ENCODE measurements at regions not wholly inside any gene's neighbourhood (a gene's known extent, or its start where the extent isn't known, plus 50 kb on each side); places are given as distances from the start of the nearest gene placed in this dataset.
"Not testable (repeated sequence)": the region's sequence is repeated elsewhere in the genome, so short reads cannot be mapped to it uniquely, and the experiment has no call there.

DNA sequence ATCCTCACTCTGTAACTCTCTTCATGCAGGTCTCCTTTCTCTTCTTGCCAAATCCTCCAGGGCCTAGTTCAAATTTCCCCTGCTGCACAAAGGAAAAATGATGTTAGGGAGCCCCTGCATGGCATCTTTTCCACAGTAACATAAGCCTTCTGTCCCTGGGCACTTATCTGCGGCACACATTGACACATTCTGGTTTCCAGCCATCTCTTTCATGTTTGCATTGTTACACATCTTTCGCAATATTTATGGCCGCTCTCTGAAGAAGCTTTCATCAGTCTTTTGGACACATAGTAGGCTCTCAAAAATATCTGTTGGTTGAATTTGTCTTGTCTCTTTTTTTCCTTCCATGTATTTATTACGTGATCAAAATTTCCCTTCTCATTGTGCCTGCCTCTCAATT lies 1806.1 kb upstream of the PIK3C3 start:
- Mint-ChIP-seq H3K27ac (ENCODE audit: low read depth) (no peak overlapping the region), H3K36me3 (ENCODE audit: insufficient read depth) (no peaks in the 10 kb centered on the region), H3K4me1 (no peaks in the 10 kb centered on the region), H3K9me3 (peaks cover 6% of the 10 kb centered on the region), H3K27me3 (no peaks in the 10 kb centered on the region), H3K4me3 (no peak overlapping the region)
- ATAC-seq (replicated peaks; ENCODE audit: extremely low read depth, poor library complexity, severe bottlenecking) (no peak), DNase-seq (ENCODE audit: low spot score in 2 of 2) (no peak)

DNA sequence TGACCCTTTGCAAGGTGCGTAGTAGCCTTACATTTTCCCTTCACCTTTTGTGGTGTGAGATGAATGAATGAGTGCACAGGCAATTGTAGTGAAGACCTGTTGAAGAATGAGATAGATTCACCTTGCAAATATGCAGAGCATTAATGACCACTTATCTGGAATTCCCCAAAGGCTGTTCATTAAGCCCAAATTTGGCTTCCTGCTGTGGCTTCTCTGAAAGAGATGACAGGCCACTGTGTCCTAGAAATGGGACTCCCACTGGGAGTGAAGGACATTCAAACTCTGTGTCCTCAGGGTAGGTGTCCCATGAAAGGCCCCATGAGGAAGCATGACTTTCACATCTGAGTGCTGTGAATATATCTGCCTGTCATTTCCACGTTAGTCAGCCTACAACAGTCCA lies 1821.8 kb upstream of the PIK3C3 start:
- H3K36me3 Mint-ChIP-seq (ENCODE audit: insufficient read depth) = no peaks in the 10 kb centered on the region
- H3K4me1 Mint-ChIP-seq = no peaks in the 10 kb centered on the region
- no peak overlapping the region for H3K4me3 Mint-ChIP-seq
- no peak for DNase-seq (ENCODE audit: low spot score in 2 of 2)
- H3K9me3 Mint-ChIP-seq = peaks cover 6% of the 10 kb centered on the region
- no peak overlapping the region for H3K27ac Mint-ChIP-seq (ENCODE audit: low read depth)
- no peak for ATAC-seq (replicated peaks; ENCODE audit: extremely low read depth, poor library complexity, severe bottlenecking)
- H3K27me3 Mint-ChIP-seq = no peaks in the 10 kb centered on the region

DNA sequence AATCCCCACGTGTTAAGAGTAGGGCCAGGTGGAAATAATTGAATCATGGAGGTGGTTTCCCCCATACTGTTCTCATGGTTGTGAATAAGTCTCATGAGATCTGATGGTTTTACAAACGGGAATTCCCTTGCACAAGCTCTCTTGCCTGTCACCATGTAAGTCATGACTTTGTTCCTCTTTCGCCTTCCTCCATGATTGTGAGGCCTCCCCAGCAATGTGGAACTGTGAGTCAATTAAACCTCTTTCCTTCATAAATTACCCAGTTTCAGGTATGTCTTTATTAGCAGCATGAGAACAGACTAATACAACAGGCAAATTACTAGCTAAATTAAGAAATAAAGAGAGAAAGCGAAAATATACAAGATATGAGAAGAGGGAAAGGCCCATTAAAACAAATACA lies 1822.6 kb upstream of the PIK3C3 start:
- DNase-seq (ENCODE audit: low spot score in 2 of 2); ATAC-seq (replicated peaks; ENCODE audit: extremely low read depth, poor library complexity, severe bottlenecking); H3K4me1 Mint-ChIP-seq; H3K9me3 Mint-ChIP-seq; H3K4me3 Mint-ChIP-seq; H3K27me3 Mint-ChIP-seq; H3K36me3 Mint-ChIP-seq (ENCODE audit: insufficient read depth); H3K27ac Mint-ChIP-seq (ENCODE audit: low read depth): not testable (repeated sequence)

DNA sequence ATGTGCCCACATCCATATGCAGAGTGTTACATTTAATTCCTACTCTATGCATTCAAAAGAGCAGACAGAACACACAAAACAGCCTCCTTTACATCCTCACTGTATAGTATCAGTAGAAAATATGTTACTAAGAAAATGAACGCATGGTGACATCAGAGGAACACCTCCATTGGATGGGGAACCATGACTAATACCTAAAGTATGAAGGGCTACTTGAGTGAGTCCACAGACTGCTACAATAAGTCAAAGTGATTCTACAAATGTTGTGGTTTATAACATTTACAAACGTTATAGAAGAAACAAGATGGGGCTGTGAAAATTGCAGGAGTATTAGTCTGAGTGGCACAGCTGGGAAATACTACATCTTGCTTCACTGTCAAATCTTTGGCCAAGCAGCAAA lies 1830.9 kb upstream of the PIK3C3 start:
- peaks cover 23% of the 10 kb centered on the region for H3K9me3 Mint-ChIP-seq
- no peaks in the 10 kb centered on the region for H3K36me3 Mint-ChIP-seq (ENCODE audit: insufficient read depth)
- no peak overlapping the region for H3K27ac Mint-ChIP-seq (ENCODE audit: low read depth)
- H3K4me1 Mint-ChIP-seq = no peaks in the 10 kb centered on the region
- no peak overlapping the region for H3K4me3 Mint-ChIP-seq
- ATAC-seq (replicated peaks; ENCODE audit: extremely low read depth, poor library complexity, severe bottlenecking) (no peak), DNase-seq (ENCODE audit: low spot score in 2 of 2) (no peak)
- no peaks in the 10 kb centered on the region for H3K27me3 Mint-ChIP-seq

DNA sequence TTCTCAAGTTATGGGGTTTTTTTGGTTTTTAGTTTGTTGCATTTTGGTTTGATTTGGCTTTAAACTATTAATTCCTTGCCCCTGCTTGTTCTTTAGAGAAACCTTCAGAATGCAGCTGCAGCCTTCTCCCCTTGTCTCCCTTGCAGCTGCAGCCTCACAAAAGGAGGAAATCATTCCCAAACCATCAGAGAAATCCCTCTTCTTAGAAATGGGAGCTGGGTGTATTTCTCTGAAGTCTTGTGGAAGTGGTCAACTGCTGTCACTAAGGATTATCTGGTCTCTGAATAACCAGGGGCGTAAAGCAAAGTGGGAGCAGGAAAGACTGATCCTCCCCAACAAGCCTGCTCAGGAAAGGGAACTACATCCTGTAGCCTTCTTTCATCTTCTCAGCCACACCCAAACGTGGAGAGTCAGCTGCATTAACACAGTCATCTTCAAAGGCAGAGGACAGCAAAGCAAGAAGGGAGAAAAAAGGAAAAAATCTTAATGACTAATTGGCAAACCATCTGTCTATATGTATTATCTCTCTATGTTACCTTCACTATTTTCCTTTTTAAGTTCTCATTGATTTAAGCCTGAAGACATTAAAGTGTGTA lies 1834.1 kb upstream of the PIK3C3 start:
- H3K4me3 Mint-ChIP-seq = no peak overlapping the region
- ATAC-seq (replicated peaks; ENCODE audit: extremely low read depth, poor library complexity, severe bottlenecking) = no peak
- peaks cover 41% of the 10 kb centered on the region for H3K9me3 Mint-ChIP-seq
- no peak for DNase-seq (ENCODE audit: low spot score in 2 of 2)
- no peak overlapping the region for H3K27ac Mint-ChIP-seq (ENCODE audit: low read depth)
- H3K4me1 Mint-ChIP-seq = no peaks in the 10 kb centered on the region
- H3K36me3 Mint-ChIP-seq (ENCODE audit: insufficient read depth) = no peaks in the 10 kb centered on the region
- H3K27me3 Mint-ChIP-seq = no peaks in the 10 kb centered on the region

DNA sequence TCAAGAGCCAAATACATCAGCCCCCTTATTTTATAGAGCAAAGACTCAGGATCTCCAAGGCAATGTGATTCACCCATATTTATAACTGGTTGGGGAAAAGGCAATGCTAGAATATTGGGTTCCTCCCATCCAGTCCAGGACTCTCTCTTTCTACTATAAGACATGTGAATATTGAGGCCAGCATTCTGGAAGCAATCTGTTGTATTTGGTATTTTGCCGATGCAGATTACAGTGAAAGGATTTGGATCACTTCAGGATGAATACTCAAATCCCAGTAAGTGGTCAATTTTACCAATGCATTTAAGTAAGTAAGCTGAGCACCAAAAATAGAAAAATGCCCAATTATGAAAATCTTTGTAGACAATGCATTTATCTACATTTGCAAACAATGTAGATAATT lies 1834.7 kb upstream of the PIK3C3 start:
- Mint-ChIP-seq H3K36me3 (ENCODE audit: insufficient read depth) (no peaks in the 10 kb centered on the region), H3K27me3 (no peaks in the 10 kb centered on the region), H3K4me3 (no peak overlapping the region), H3K9me3 (peaks cover 41% of the 10 kb centered on the region), H3K4me1 (no peaks in the 10 kb centered on the region), H3K27ac (ENCODE audit: low read depth) (no peak overlapping the region)
- ATAC-seq (replicated peaks; ENCODE audit: extremely low read depth, poor library complexity, severe bottlenecking) = no peak
- no peak for DNase-seq (ENCODE audit: low spot score in 2 of 2)

DNA sequence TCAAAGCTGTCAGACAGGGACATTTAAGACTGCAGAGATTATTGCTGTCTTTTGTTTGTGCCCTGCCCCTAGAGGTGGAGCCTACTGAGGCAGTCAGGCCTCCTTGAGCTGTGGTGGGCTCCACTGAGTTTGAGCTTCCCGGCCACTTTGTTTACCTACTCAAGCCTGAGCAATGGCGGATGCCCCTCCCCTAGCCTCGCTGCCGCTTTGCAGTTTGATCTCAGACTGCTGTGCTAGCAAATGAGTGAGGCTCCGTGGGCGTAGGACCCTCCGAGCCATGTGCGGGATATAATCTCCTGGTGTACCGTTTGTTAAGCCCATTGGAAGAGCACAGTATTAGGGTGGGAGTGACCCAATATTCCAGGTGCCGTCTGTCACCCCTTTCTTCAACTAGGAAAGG lies 1835.5 kb upstream of the PIK3C3 start:
- H3K27me3 Mint-ChIP-seq; H3K4me3 Mint-ChIP-seq; DNase-seq (ENCODE audit: low spot score in 2 of 2); H3K4me1 Mint-ChIP-seq; H3K36me3 Mint-ChIP-seq (ENCODE audit: insufficient read depth); H3K27ac Mint-ChIP-seq (ENCODE audit: low read depth); ATAC-seq (replicated peaks; ENCODE audit: extremely low read depth, poor library complexity, severe bottlenecking): not testable (repeated sequence)
- peaks cover 33% of the 10 kb centered on the region for H3K9me3 Mint-ChIP-seq

DNA sequence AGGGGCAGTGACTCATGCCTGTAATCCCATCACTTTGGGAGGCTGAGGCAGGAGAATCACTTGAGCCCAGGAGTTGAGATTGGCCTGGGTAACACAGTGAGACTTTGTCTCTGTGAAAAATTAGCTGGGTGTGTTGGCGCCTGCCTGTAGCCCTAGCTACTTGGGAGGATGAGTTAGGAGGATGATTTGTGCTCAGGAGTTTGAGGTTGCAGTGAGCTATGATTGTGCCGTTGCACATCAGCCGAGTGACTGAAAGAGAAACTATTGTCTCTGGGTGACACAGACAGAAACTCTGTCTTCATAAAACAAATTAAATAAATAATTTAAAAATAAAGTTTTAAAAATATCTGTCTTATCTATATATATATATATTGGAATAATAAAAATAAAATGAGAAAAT lies 1844.6 kb upstream of the PIK3C3 start:
- Mint-ChIP-seq H3K4me3 (no peak overlapping the region), H3K9me3 (peaks cover 41% of the 10 kb centered on the region), H3K4me1 (no peaks in the 10 kb centered on the region), H3K36me3 (ENCODE audit: insufficient read depth) (no peaks in the 10 kb centered on the region), H3K27me3 (no peaks in the 10 kb centered on the region), H3K27ac (ENCODE audit: low read depth) (no peak overlapping the region)
- DNase-seq (ENCODE audit: low spot score in 2 of 2) (no peak), ATAC-seq (replicated peaks; ENCODE audit: extremely low read depth, poor library complexity, severe bottlenecking) (no peak)

DNA sequence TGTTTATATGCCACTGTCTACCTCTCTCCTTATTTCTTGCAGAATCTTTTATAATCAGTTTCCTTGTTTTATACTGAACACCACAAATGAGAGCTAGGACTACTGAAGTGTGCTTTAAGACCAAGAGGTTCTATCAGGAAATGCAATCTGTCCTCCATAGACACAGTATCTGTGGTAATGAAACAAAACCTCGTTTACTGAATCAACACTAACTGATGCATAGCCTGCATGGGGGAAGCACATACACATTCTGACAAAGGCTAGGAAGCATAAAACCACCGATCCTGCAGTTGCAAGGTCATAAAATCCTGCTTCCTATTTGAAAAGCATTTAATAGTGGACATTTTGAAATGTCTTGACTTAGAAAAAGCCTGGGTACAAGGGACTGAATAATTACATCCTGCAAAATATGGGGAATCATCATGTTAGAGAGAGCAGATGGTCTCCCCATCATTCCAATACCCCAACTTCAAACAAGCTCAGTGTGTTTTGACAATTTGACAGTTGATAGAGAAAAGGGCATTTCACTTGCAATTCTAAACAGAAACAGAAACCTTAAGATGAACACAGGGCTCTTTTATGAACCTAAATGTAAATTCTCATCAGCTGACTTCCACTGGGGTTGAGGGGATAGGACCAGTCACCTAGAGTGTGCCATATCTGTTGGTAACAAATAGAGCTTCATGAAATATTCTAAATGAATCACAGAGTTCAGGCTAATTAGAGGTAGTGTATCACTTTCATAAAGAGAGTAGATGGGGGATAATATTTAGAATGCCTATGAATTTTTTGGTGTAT lies 1845.6 kb upstream of the PIK3C3 start:
- no peak overlapping the region for H3K27ac Mint-ChIP-seq (ENCODE audit: low read depth)
- H3K36me3 Mint-ChIP-seq (ENCODE audit: insufficient read depth) = no peaks in the 10 kb centered on the region
- no peaks in the 10 kb centered on the region for H3K27me3 Mint-ChIP-seq
- H3K9me3 Mint-ChIP-seq = peaks cover 41% of the 10 kb centered on the region
- no peaks in the 10 kb centered on the region for H3K4me1 Mint-ChIP-seq
- H3K4me3 Mint-ChIP-seq = no peak overlapping the region
- DNase-seq (ENCODE audit: low spot score in 2 of 2) = no peak
- ATAC-seq (replicated peaks; ENCODE audit: extremely low read depth, poor library complexity, severe bottlenecking) = no peak

DNA sequence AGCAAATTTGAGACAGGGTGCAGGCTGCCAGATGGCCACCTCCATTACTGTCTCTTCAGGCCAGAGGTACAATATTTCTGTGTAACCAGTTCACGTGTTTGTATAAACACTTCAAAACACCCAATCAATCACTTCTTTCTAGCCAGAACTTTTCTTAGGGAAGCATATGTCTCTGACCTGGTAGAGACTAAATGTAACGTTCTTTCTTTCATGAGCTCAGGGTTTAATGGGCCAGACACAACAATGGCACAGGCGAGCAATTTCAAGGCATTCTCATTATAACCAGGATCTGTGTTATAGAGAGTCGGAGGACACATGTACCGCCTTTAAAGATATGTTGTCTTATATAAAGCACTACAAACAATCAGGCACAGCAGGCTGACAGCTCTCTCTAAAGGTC lies 1846.4 kb upstream of the PIK3C3 start:
- Mint-ChIP-seq H3K27ac (ENCODE audit: low read depth) (no peak overlapping the region), H3K4me1 (no peaks in the 10 kb centered on the region), H3K36me3 (ENCODE audit: insufficient read depth) (no peaks in the 10 kb centered on the region), H3K9me3 (peaks cover 45% of the 10 kb centered on the region), H3K27me3 (no peaks in the 10 kb centered on the region), H3K4me3 (no peak overlapping the region)
- no peak for ATAC-seq (replicated peaks; ENCODE audit: extremely low read depth, poor library complexity, severe bottlenecking)
- no peak for DNase-seq (ENCODE audit: low spot score in 2 of 2)

DNA sequence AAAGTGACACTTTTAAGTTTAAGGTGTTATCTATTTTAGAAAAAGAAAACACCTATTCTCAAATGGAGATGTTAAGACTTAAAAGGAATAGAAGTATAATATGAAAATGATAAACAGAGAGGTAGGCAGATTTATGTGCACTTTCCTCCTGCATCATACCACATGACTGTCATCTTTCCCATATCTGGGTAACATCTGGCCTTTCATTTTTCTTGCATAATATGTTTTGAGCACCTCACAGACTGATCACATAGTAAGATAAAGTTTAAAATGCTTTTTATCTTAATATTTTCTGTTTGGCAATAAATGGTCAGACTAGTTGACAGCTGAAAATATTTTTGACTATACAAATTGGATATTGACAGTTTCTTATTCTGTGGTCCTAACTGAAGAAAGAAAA lies 1852.1 kb upstream of the PIK3C3 start:
- Mint-ChIP-seq H3K27ac (ENCODE audit: low read depth) (no peak overlapping the region), H3K4me3 (no peak overlapping the region), H3K9me3 (peaks cover 26% of the 10 kb centered on the region), H3K27me3 (no peaks in the 10 kb centered on the region), H3K36me3 (ENCODE audit: insufficient read depth) (no peaks in the 10 kb centered on the region), H3K4me1 (no peaks in the 10 kb centered on the region)
- DNase-seq (ENCODE audit: low spot score in 2 of 2) = no peak
- no peak for ATAC-seq (replicated peaks; ENCODE audit: extremely low read depth, poor library complexity, severe bottlenecking)

DNA sequence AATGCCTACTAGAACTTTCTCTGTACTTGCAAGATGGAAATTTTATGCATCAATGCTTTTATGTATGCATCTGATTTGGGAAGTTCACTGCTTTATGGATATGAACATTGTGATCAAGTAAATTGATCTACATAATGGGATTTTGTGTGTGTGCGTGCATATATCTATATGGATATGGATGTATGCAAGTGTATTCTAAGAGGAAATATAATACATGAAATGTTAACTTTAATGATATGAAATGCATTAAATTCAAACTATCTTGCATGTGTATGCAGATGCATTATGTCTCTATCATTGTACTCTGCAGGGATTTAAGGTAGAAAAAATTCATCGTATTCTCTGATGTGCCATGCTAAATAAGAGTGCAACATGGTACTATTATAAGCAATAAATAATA lies 1855.4 kb upstream of the PIK3C3 start:
- Mint-ChIP-seq H3K9me3 (peaks cover 14% of the 10 kb centered on the region), H3K27me3 (no peaks in the 10 kb centered on the region), H3K27ac (ENCODE audit: low read depth) (no peak overlapping the region), H3K36me3 (ENCODE audit: insufficient read depth) (no peaks in the 10 kb centered on the region), H3K4me1 (no peaks in the 10 kb centered on the region), H3K4me3 (no peak overlapping the region)
- DNase-seq (ENCODE audit: low spot score in 2 of 2) = no peak
- no peak for ATAC-seq (replicated peaks; ENCODE audit: extremely low read depth, poor library complexity, severe bottlenecking)

DNA sequence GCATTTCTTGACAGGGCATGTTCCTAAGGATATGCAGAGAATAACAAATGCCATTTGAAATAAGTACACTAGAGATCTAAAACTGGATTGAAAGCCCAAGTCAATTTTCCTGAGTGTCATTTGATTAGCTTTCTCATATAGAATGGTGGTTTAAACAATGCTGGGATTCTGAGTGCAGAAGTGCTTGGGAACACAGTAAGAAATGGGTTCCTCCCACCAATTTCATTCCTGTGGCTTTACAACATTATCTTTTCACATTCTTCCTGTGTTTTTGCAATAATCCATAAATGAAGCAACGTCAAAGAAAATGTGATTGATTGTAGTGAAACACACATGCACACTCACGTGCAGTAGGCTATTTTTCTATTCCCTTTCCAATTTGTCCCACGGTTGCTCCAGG lies 1858.4 kb upstream of the PIK3C3 start:
- H3K27me3 Mint-ChIP-seq = no peaks in the 10 kb centered on the region
- no peaks in the 10 kb centered on the region for H3K36me3 Mint-ChIP-seq (ENCODE audit: insufficient read depth)
- H3K27ac Mint-ChIP-seq (ENCODE audit: low read depth) = no peak overlapping the region
- H3K4me3 Mint-ChIP-seq = no peak overlapping the region
- no peaks in the 10 kb centered on the region for H3K4me1 Mint-ChIP-seq
- ATAC-seq (replicated peaks; ENCODE audit: extremely low read depth, poor library complexity, severe bottlenecking) = no peak
- no peak for DNase-seq (ENCODE audit: low spot score in 2 of 2)
- peaks cover 6% of the 10 kb centered on the region for H3K9me3 Mint-ChIP-seq

All from central memory CD8-positive, alpha-beta T cell (primary cell).